ENCODE measurements at regions not wholly inside any gene's neighbourhood (a gene's known extent, or its start where the extent isn't known, plus 50 kb on each side); places are given as distances from the start of the nearest gene placed in this dataset.

- peak; percentile 100 for DNase-seq (ENCODE audit: low read depth)
- TF ChIP-seq CTCF (IDR thresholded peaks at IDR 0.05; ENCODE audit: low read length, missing control alignments) = peak; percentile 41
- H3K4me3 ChIP-seq (replicated peaks; ENCODE audit: low read depth, low read length) = peak overlapping the region; percentile 2
Observed at GRCh38 chr10:3467052-3467951, 294.7 kb upstream of the PITRM1 start.

- no peak for TF ChIP-seq CTCF (IDR thresholded peaks at IDR 0.05; ENCODE audit: low read length, missing control alignments)
- peak; percentile 28 for DNase-seq (ENCODE audit: low read depth)
- H3K4me3 ChIP-seq (replicated peaks; ENCODE audit: low read depth, low read length) = no peak overlapping the region
Observed at GRCh38 chr10:3465406-3465891, 292.9 kb upstream of the PITRM1 start.

- no peak overlapping the region for H3K4me3 ChIP-seq (replicated peaks; ENCODE audit: low read depth, low read length)
- no peak for TF ChIP-seq CTCF (IDR thresholded peaks at IDR 0.05; ENCODE audit: low read length, missing control alignments)
- DNase-seq (ENCODE audit: low read depth) = peak; percentile 68
Observed at GRCh38 chr10:3464760-3465405, 292.3 kb upstream of the PITRM1 start.

GRCh38 chr10:3460420-3461128 is 288.0 kb upstream of the PITRM1 start:
- no peak for TF ChIP-seq CTCF (IDR thresholded peaks at IDR 0.05; ENCODE audit: low read length, missing control alignments)
- no peak overlapping the region for H3K4me3 ChIP-seq (replicated peaks; ENCODE audit: low read depth, low read length)
- no peak for DNase-seq (ENCODE audit: low read depth)

GRCh38 chr10:3455385-3456334 is 283.1 kb upstream of the PITRM1 start:
- H3K4me3 ChIP-seq (replicated peaks; ENCODE audit: low read depth, low read length) = no peak overlapping the region
- peak; percentile 65 for DNase-seq (ENCODE audit: low read depth)
- TF ChIP-seq CTCF (IDR thresholded peaks at IDR 0.05; ENCODE audit: low read length, missing control alignments) = no peak
